Lower leg skin (tissue), 4 donors: ENCODE measurements at regions not wholly inside any gene's neighbourhood (a gene's known extent, or its start where the extent isn't known, plus 50 kb on each side); places are given as distances from the start of the nearest gene placed in this dataset.

Experiments used
- DNase-seq, 2 donors: peaks; one replicate each; pipeline ENCODE4 v3.0.0-alpha.2; 2019; ENCODE audit warnings: low spot score in 2 of 2
- H3K4me3 ChIP-seq: fragments of 200-600 bp; sonication (generic); 2 replicates; pipeline ENCODE4 v1.5.1; 2017; ENCODE audit warnings: mild to moderate bottlenecking, low read depth; ENCODE audit not compliant: poor library complexity, severe bottlenecking
- POLR2A ChIP-seq, 2 donors: fragments of 450-650 bp; IDR thresholded peaks; one replicate each; pipeline ENCODE4 v1.6.1; 2016 to 2017; ENCODE audit warnings: antibody characterized with exemption in 2 of 2, mild to moderate bottlenecking in 1 of 2, moderate library complexity in 1 of 2
- WGBS, 2 donors: methylation state at CpG; one replicate each; pipeline ENCODE4 v1.1.5; 2018; 5-methylcytosine and 5-hydroxymethylcytosine counted together
- intact Hi-C: fragments of 100-400 bp; cut with DNase I; formaldehyde crosslinking; loops from one replicate; pipeline ENCODE4 v1.15.0; 2023; ENCODE audit warnings: low total_unique reads
- TF ChIP-seq, protein P1 (sequence below), 3 donors: fragments of 450-650 bp; IDR thresholded peaks; one replicate each; pipeline ENCODE4 v1.5.1; 2016; ENCODE audit warnings: antibody characterized with exemption in 3 of 3, mild to moderate bottlenecking in 3 of 3, moderate library complexity in 2 of 3

DNA sequence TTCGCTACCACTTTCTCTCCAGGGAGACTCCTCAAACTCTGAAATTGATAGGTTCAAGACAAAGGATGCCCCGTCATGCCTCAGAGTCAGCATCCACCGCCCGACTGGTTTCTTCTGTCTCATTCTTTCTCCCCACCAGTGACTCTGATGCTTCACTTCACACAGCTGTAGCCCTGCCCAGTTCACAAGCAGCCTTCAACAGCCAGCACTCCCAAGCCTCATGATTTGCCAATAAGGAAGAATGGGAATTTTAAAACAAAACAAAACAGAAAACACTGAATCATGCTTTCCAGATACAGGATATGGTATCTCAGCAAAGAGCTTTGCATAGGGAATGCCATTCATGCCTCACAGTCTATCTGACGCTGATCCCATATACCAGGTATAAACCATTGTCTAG lies 371.2 kb upstream of the RORB start:
- intact Hi-C loops = no loop called here

DNA sequence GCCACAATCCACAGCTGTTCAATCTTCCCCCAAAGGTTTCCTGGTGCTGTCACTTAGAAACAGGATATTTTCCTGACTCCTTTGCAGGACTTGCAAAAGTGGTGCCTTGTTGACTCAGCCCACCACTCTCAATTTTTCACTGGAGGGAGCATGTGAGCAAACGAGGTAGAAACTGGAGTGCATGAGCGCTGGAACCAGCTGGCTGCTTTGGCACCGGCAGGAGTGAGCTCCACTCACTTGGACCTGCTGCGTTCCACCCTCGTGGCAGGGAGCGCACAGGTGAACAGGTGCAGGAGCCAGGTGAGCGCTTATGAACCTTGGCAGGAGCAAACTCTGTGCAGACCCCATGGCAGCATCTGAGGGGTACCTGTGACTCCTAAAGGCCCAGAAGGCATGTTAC lies 364.1 kb upstream of the RORB start:
- WGBS, 2 donors = 77 to 87% methylated on average over 7 of the region's 7 CpGs
- DNase-seq = no peak
- TF ChIP-seq POLR2A (IDR thresholded peaks at IDR 0.05) = no peak
- TF ChIP-seq, protein P1, sequence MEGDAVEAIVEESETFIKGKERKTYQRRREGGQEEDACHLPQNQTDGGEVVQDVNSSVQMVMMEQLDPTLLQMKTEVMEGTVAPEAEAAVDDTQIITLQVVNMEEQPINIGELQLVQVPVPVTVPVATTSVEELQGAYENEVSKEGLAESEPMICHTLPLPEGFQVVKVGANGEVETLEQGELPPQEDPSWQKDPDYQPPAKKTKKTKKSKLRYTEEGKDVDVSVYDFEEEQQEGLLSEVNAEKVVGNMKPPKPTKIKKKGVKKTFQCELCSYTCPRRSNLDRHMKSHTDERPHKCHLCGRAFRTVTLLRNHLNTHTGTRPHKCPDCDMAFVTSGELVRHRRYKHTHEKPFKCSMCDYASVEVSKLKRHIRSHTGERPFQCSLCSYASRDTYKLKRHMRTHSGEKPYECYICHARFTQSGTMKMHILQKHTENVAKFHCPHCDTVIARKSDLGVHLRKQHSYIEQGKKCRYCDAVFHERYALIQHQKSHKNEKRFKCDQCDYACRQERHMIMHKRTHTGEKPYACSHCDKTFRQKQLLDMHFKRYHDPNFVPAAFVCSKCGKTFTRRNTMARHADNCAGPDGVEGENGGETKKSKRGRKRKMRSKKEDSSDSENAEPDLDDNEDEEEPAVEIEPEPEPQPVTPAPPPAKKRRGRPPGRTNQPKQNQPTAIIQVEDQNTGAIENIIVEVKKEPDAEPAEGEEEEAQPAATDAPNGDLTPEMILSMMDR (IDR thresholded peaks at IDR 0.05) = no peak
- intact Hi-C loops = no loop called here
- no peak overlapping the region for H3K4me3 ChIP-seq

More for the DNA sequence above, 371.2 kb upstream of the RORB start:
- no peak for DNase-seq
- TF ChIP-seq, protein P1 (IDR thresholded peaks at IDR 0.05) = no peak
- TF ChIP-seq POLR2A (IDR thresholded peaks at IDR 0.05) = no peak
- no peak overlapping the region for H3K4me3 ChIP-seq
- 64 to 67% methylated on average over 5 of the region's 5 CpGs for WGBS, 2 donors

DNA sequence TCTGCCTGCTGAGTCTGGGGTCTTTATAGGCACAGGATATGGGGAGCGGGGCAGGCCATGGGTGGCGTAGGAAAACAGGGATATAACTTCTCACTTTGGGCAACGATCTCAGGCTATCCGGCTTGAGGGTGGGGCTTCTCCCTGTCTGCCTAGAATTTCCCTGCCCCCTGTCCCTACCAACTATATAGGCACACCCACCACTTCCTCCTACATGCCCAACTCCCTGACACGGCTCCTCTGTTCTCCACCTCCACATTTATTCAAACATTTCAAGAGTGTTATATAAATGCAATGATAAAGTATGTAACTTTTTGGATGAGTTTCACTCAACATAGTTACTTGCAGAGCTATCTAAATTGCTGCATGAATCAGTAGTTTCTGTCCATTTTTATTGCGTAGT lies 363.2 kb upstream of the RORB start:
- no peak overlapping the region for H3K4me3 ChIP-seq
- no peak for TF ChIP-seq POLR2A (IDR thresholded peaks at IDR 0.05)
- TF ChIP-seq, protein P1 (IDR thresholded peaks at IDR 0.05) = no peak
- no peak for DNase-seq
- 85 to 93% methylated on average over 6 of the region's 6 CpGs for WGBS, 2 donors
- intact Hi-C loops = no loop called here

DNA sequence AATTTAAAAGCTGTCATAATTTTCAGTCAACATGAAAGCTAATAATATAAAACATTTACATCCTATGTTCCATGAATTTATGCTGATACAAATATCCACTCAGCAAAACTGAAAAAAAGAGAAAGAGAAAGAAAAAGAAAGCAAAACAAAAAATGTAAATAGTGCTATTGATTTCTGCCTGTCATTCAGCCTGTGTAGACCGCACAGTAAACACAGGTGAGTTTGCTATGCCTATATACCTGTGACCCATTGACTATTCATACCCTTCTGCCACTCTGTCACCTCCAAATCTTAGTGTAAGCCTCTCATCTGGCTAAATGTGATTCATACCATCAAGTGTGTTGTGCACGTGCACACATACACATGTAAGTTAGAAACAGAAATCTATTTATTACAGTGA lies 359.0 kb upstream of the RORB start:
- intact Hi-C loops = no loop called here
- WGBS, 2 donors = 79 to 86% methylated on average over 2 of the region's 2 CpGs
- no peak for DNase-seq
- TF ChIP-seq, protein P1 (IDR thresholded peaks at IDR 0.05) = no peak
- no peak for TF ChIP-seq POLR2A (IDR thresholded peaks at IDR 0.05)
- no peak overlapping the region for H3K4me3 ChIP-seq

DNA sequence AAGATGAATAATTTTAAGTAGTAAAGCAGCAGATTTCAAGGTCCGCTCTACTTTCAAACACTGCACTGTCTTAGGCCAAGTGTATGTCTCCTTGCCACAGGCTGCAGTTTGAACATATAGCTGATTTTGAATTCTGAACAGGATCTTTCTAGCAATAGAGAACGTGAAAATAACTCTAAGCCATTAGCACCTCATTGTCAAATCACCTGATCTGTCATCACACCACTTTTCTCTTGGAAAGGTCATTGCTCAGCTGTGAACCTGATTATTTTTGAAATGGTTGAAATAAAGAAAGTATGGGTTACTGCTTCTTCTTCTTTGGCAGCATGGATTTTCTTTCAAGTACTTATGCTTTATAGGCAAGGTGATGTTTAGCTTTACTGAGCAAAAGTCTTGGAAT lies 357.0 kb upstream of the RORB start:
- TF ChIP-seq, protein P1 (IDR thresholded peaks at IDR 0.05) = no peak
- no peak for TF ChIP-seq POLR2A (IDR thresholded peaks at IDR 0.05)
- no peak overlapping the region for H3K4me3 ChIP-seq
- intact Hi-C loops = no loop called here
- no peak for DNase-seq
- WGBS, 2 donors = 73 to 77% methylated on average over 2 of the region's 2 CpGs

DNA sequence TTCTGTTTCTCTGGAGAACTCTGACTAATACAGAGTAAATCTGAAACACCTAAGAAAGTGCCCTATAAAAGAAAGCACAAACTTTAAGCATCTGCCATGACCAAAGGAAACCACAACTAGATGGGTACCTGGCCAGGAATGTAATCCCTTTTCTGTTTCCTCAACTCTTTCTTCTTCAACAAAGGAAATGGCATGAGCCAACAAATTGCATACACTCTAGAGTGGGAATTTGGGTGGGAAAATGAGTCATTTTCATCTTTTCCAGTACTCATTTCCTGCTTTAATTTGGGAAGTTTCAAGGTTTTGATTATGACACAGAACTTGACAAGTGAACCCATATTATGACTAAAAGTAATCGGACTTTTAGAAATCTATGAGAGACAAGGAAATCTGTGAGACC lies 349.2 kb upstream of the RORB start:
- WGBS, 2 donors = 89 to 92% methylated on average over 1 of the region's 1 CpG
- H3K4me3 ChIP-seq = no peak overlapping the region
- DNase-seq = no peak
- no peak for TF ChIP-seq POLR2A (IDR thresholded peaks at IDR 0.05)
- TF ChIP-seq, protein P1 (IDR thresholded peaks at IDR 0.05) = no peak
- intact Hi-C loops = no loop called here
